ENCODE measurements at regions not wholly inside any gene's neighbourhood (a gene's known extent, or its start where the extent isn't known, plus 50 kb on each side); places are given as distances from the start of the nearest gene placed in this dataset.
"Not testable (repeated sequence)": the region's sequence is repeated elsewhere in the genome, so short reads cannot be mapped to it uniquely, and the experiment has no call there.

DNA sequence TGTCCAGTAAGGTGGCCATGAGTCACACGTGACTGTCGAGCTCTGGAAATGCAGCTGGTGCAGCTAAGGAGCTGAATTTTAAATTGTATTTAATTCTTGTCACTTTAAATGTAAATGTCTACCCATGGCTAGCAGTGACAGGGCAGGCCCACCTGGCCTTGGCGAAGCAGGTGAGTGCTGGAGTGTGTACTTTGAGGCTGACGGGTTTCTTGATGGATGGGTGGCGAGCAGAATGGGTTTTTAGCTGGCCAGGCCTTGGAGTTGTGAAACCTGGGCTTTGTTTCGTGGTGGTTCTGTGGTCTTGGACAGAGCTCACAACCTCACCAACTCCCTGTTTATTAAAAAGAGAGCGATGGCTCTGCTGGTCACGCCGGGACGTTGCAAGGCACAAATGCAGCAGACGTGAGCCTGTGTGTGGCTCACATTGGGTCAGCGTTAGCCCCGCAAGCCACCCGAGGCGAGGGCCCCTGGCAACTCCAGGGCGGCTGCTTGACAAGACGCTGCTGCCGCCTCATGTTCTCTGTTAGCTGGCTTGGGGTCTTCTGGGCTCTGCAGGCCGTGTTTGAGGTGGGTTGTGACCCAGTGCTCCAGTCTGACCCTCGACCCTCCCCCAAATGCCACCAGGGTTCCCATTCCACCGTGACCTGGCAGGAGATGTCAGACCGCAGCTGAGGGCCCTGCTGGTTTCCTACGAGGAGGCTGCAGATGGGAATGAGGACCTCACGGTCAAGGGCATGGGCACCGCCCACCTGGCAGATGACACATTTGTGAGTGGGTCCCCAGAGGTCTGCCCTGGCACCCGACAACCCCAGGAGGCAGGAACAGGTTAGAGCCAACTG lies 184.1 kb upstream of the ZNF469 start:
- not testable (repeated sequence) for FAIRE-seq; DNase-seq (ENCODE audit: low spot score in 2 of 2)

DNA sequence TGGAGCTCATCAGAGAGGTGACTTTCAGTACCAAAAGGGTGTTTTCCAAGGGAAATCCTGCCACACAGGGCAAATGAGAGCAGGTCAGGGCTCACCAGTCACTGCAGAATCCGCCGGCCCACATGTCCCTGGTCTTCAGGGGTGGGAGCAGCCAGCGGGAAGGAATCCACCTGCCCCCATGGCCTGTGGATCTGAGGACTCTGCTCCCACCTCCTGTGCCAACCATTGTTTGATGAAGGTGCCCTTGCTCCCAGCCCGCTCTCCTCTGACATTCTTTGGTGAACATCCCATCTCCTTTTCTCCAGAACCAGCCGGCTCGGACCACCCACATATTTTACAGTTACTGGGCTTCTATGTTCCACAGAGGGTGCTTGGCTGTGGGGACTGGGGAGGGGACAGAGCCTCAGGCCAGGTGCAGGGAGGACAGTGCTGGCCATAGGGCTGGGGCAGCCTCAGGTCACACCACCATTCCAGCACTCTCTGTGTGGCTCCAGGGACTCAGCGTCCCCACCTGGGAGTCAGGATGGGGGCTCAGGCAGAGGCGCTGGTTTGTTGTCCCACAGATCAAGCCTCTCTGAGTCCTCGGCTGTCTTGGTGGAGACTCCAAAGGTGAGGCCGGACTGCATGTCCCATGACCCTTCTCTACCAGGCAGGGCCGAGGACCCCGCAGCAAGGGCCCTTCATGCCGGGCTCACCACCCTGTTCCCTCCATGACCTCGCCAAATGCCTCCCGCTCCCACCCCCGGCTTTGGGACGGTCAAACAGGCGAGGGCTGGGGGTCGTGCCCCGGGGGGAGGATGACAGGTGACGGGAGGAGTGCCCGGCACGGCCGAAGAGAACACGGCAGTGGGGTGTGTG lies 183.2 kb upstream of the ZNF469 start:
- not testable (repeated sequence) for FAIRE-seq; DNase-seq (ENCODE audit: low spot score in 2 of 2)

DNA sequence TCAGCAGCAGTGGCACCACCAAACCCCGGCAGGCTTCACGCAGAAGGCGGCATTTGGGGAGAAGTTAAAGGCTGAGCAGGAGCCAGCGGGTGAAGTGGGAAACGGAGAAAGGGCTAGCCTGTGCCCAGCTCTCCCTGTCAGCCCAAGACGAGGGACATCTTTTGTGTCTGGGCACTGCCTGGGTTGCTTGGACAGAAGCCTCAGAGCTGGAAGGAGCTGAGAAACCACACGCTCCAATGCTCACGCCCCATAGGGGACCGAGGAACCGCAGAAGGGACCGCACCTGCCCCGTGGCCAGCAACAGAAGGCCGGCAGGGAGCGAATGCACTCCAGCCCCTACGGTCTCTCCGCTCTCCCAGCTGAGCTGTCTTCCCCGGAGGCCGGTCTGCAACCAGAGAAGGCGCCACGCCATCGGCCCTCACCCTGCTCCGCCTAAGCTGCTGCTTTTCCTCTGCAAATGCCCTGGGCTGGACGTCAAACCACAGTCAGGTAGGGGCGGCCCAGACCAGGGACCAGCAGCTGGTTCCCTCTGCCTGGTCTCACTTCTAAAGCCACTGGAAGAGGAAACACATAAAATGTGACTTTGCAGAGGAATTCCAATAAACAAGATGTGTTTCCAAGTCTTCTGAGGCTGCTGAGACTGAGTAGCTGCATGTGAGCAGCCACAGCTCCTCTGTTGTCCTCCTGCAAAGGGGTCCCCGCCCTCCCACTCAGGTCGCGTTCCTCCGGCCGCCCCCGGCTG lies 182.4 kb upstream of the ZNF469 start:
- DNase-seq (ENCODE audit: low spot score in 2 of 2); FAIRE-seq: not testable (repeated sequence)

DNA sequence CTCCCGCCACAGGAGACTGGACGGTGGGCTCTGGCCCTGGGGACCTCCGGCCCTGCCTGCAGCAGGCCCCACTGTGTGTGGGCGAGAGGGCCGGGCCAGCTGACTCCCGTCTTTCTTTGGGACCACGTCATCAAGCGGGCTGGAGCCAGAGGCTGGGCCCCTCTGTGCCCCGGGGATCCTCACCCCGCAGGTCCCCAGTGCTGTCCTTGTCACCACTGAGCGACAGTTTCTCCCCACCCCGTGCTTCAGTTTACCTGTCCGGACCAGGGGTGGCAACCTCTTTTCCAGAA lies 181.9 kb upstream of the ZNF469 start:
- no peak for DNase-seq (ENCODE audit: low spot score in 2 of 2)
- no peak for FAIRE-seq

DNA sequence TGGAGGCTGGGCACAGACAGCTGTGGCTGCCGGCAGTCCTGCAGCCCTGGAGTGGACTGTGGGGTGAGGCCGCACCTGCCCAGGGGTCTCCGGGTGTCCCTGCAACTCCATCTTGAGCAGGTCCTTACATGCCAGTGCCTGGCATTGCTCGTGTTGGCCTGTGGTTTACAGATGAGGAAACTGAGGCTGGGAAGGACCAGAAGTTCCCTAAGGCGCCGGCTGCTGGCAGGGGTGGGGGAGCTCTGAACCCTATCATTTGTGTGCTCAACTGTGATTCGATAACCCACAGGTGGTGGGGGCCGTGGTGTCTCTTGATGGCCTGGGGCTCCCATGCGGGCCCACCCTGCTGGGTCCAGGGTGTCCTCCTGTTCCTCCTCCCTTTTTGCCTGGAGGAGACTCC lies 181.1 kb upstream of the ZNF469 start:
- not testable (repeated sequence) for DNase-seq (ENCODE audit: low spot score in 2 of 2); FAIRE-seq

DNA sequence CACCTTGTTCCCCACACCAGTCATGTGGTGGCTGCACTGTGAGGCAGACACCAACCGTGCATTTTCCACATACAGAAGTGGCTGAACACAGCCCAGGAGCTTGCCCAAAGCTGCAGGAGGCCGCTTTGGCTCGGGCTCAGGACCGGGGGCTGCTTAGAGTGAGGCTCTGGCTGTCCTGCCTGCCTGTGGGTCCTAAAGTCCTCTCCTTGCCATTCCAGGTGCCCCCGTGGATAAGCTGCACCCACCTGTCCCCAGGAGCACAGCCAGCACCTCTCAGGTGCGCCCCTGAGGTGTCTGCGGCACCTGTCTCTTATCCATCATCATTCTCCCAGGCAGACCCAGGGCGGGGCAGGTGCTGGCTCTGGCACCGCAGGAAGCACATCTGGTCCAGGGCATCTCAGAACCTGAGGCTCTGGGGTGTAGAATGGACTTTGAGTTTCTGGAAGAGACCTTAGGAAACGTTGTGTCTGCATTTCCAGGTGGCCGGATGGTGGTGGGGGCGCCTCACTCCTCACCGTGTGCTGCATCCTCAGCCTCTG lies 180.5 kb upstream of the ZNF469 start:
- DNase-seq (ENCODE audit: low spot score in 2 of 2) (no peak), FAIRE-seq (no peak)

DNA sequence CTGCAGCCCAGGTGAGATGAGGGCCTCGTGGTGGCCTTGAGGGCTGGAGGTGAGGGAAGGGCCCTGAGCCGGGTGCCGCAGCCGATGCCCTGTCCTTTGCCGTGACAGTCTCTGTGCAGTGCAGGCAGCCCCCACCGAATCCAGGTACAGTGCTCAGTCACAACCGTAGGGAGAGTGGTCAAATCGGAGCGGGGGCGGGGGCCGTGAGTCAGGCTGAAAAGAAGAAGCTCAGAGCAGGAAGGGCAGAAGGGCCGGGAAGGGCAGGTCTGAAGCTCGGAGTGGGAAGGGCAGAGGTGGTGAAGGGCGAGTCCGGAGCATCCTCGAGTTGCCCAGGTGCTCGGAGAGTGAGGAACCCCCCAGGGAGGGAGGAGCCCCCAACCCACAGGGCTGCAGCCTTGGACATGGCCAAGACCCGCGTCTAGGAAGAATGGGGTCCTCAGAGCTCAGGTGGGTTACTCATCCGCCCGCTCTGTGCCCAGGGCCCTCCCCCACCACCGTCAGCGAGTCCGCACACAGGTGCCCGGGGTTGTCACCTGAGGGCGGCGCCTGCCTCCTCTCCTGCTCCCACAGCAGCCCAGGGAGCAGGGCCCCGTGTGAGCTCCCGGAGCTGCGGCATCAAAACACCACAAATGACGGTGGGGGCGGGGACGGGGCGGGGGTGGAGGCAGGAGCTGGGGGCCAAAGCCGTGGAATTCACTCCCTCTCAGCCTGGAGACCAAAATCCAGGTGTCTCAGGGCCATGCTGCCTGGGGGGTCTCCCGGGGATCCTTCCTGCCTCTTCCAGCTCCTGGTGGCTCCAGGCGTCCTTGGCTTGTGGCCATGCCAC lies 179.7 kb upstream of the ZNF469 start:
- FAIRE-seq; DNase-seq (ENCODE audit: low spot score in 2 of 2): not testable (repeated sequence)

DNA sequence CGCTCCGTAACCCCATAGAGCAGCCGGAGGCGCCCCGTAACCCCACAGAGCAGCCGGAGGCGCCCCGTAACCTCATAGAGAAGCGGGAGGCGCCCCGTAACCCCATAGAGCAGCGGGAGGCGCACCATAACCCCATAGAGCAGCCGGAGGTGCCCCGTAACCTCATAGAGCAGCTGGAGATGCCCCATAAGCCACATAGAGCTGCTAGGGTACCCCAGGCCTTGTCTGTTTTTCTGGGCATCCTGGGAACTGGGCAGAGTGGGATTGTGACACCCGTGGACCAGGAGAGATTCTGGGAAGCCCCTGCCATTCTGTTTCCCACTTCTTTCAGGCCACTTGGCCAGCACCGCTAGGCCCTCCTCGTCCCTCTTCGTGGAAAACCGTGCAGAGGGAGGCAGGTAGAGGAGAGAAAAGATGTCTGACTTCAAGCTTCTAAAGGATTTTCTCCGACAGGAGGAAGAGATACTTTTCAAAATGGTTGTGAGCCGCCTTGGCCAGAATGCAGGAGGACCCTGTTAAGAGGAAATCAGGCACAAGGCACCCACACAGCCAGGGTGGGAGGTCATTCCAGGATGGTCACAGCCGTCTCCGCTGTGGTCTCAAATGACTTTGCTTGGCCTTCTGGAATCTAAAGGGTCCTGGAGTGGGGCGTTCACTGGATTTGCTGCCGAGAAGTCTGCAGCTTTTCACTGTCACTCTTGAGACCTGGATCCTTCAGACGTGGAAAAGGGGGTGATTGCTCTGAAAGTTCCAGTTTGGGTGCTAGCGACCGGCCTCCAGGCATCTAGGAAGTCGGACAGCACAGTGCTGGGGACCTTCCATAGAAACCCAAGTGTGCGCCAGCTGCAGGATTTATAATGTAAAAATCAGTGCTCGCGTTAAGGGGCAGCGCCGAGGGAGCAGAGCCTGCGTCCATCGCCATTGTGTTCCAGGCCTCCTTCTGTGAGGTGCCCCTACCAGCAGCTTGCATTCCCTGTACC lies 178.3 kb upstream of the ZNF469 start:
- FAIRE-seq; DNase-seq (ENCODE audit: low spot score in 2 of 2): not testable (repeated sequence)

DNA sequence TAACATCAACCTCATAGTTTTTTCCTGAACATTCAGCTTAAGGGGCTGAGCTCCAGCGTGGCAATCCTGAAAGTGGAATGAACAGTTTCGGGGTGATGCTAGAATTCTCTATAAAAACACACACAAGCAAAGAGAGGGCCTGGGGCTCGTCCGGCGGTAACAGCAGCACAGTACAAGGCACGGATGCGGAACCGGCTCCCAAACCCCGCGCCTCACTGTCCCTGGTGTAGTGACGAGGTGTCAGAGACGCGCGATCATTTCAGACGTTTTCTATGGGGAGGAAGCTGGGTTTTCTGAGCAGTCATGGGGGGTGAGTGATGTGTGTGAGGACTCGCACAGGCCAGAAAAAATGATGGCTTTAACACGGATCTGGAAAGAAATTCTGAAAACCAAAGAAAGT lies 177.3 kb upstream of the ZNF469 start:
- not testable (repeated sequence) for FAIRE-seq; DNase-seq (ENCODE audit: low spot score in 2 of 2)

DNA sequence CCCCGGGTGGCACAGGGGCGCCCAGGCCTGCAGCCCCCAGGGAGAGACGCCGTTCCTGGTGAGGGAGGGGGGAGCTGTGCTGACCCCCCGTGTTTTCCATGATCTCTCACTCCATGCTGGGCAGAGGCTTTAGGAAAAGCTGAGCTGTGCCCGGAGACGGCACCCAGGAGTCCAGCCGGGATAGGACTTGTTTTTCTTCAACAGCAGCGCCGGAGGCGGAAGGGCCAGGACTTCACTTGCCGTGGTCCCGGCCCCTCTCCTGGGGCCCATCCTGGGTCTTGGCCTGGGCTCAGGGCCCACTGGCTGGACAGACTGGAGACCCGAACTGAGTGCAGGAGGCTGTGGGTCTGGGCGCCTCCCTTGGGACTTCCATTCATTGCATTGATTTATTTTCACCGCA lies 176.8 kb upstream of the ZNF469 start:
- FAIRE-seq; DNase-seq (ENCODE audit: low spot score in 2 of 2): not testable (repeated sequence)

DNA sequence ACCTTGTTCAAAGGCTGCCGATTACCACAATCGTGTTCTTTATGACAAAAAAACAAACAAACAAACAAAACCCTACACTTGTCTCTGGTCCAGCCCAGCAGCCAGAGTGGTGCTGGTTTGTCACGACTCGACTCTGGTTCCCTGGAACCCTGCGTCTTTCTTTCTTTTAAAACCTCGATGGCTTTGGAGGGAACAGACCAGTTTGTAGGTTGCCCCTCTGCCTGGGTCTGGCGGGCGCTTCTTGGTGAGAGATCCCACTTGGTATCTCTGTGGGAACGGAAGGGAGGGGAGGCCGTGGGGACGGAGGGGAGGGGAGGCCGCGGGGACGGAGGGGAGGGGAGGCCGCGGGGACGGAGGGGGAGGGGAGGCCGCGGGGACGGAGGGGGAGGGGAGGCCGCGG lies 176.2 kb upstream of the ZNF469 start:
- FAIRE-seq; DNase-seq (ENCODE audit: low spot score in 2 of 2): not testable (repeated sequence)

DNA sequence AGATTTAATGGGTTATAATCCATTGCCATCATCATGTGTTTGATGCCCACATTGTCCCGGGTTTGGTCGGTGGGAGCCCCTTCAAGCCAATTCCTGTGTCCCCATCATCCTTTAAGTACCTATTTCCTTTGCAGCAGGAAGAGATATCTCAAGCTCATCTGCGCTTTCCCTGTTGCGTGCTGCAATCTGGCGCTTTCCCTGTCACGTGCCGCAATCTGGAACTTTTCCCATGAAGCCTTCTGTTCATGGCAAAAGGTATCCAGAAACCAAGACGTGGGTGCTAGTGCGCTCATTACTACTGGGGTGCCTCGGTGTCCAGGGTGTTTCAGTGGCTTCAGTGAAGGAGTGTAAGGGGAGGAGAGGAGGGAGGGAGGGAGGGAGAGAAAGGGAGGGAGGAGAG lies 174.6 kb upstream of the ZNF469 start:
- FAIRE-seq (no peak), DNase-seq (ENCODE audit: low spot score in 2 of 2) (no peak)

DNA sequence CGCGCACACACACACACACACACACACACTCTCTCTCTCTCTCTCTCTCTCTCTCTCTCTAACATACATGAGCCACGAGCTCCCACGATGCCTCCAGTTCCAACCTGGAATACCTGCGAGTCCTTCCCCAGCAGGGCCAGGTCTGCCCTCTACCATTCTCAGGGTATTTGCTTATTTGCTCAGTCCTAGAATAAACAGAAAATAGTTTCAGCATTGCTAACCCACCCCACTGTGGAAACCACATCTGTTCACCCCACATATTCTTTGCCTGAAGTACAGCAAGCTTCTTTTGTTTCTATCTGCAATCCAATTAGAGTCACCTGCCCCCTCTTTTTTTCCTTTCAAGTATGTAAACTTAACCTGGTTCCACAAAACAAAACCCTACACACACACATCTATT lies 174.0 kb upstream of the ZNF469 start:
- not testable (repeated sequence) for FAIRE-seq; DNase-seq (ENCODE audit: low spot score in 2 of 2)

DNA sequence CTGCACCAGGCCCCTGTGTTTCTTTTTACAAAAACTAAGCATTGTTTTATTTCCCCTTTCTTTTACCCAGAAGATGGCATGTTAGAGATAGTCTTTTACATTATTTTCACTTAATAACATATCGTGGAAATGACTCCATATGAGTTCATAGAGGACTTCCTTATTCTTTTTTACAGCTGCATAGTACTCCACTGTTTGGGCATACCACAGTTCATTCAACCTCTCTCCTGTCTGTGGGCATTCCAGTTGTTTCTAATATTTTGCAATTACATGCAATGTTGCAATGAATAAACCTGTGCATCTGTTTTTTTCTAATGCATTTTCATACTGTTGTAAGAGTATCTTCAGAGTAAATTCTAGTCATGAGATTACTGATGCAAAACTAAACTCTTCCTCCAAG lies 173.2 kb upstream of the ZNF469 start:
- DNase-seq (ENCODE audit: low spot score in 2 of 2); FAIRE-seq: not testable (repeated sequence)

DNA sequence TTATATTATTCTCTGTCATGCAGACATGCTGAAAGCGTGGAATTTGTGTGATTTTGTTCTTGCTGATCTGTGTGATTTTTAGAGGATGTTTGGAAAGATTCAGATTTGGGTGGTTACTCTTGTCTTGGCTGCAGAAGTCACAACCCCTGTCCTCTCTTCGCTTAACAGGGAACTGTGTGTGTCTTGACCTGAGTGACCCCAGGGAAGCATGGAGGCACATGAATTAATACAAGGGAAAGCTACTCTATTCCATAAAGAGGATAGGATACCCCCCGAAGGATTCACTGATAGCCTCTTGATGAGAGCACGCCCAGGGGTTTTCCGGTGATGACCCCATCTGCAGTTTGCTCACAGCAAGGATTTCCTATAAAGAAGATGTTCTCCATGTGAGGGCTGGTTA lies 168.8 kb upstream of the ZNF469 start:
- DNase-seq (ENCODE audit: low spot score in 2 of 2); FAIRE-seq: not testable (repeated sequence)

DNA sequence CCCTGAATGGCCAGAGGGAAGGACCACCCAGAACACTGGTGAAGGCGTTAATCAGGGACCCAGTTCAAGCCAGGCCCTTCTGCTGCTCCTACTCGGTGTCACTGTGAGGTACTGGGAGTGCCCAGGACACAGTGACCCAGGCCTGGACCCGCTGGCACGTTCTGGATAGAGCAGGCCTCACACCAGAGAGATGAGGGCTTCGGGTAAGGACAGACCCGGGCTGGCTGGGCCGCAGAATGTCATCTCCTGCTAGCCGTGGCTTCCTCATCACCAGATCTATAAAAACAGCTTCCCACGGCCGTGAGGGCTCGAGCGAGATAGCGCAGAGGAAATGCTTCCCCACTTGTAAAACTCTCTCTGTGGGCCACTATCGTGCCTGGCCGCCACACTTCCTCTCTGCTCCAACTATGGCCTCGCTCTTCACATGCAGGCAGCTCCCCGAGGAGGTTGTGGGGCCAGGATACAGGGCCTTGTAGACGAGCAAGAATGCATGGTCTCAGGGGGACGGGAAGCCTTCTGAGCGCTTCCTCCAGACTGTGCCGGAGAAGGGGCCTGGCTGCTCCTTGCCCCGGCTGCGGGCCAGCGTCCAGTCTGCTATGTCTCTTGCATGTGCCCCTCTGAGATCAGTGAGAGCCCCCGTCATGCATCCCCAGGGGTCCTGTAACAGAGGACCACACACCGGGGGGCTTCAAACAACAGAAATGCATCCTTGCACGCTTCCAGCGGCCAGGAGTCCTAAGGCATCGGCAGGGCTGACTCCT lies 161.6 kb upstream of the ZNF469 start:
- not testable (repeated sequence) for DNase-seq (ENCODE audit: low spot score in 2 of 2); FAIRE-seq

DNA sequence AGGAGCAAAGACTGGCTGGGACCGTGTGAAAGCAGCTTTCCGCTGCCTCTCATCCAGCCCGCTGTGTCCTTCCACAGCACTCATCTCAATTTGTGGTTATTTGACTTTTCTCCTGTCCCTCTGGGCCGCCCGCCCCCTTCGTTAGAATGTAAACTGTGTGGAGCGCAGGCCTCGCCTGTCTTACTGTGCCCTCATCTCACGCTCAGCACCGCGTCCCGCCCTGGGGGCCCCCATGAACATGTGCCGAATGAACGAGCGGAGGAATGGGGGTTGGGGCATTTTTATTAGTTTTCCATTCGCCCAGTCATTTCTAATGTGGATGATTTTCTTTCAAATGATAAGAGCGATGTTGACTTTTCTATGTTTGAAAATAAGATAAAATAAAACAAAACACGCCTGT lies 159.1 kb upstream of the ZNF469 start:
- DNase-seq (ENCODE audit: low spot score in 2 of 2); FAIRE-seq: not testable (repeated sequence)
